ENCODE measurements at regions not wholly inside any gene's neighbourhood (a gene's known extent, or its start where the extent isn't known, plus 50 kb on each side); places are given as distances from the start of the nearest gene placed in this dataset.

DNA sequence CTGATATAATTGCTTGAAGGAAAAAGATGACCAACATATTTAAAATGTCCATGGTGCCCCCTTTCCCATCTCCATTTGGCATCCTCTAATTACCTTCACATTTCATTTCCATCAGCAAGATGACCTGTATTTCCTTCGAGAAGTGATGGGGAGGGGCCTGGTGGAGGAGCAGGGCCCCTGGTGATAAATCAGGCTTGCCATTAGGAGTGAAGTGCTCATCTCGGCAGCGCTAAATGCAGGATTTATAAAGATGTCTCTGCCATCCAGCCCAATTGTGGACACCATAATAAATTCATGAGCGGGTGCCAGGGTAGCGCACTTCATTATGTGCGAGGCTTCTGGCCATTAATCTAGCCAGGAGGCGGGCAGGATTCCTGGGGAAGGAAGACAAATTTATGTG, 101.5 kb upstream of the IRX6 start:
- no peaks in the 10 kb centered on the region for H3K9me1 ChIP-seq (ENCODE audit: control insufficient read depth, insufficient read depth, low read length)
- H3K36me3 ChIP-seq (ENCODE audit: control insufficient read depth, insufficient read depth, low read length), result no peaks in the 10 kb centered on the region
- H3K4me2 ChIP-seq (ENCODE audit: insufficient read depth, low read length), result no peak overlapping the region
- no peak overlapping the region for H3K27ac ChIP-seq (ENCODE audit: extremely low read depth, low read depth, low read length)
- no peaks in the 10 kb centered on the region; the same call in 1 of the 2 replicates for H4K20me1 ChIP-seq (replicated peaks; ENCODE audit: control insufficient read depth, insufficient read depth, low read length)
- H3K4me1 ChIP-seq (replicated peaks in 1 of 2; ENCODE audit: control insufficient read depth in 2 of 2, insufficient read depth in 2 of 2, low read length in 2 of 2), result no peaks in the 10 kb centered on the region
- CTCF ChIA-PET (ENCODE audit: low intra/inter-chr PET ratio), result no interaction called here
- TF ChIP-seq POLR2B (IDR thresholded peaks at IDR 0.05; ENCODE audit: low read depth, partially characterized antibody) (no peak), ZKSCAN8 (CRISPR knock-in tag; IDR thresholded peaks at IDR 0.05) (no peak), SP1 (CRISPR knock-in tag; IDR thresholded peaks at IDR 0.05) (no peak), BCOR (IDR thresholded peaks at IDR 0.05) (no peak), ZBED1 (IDR thresholded peaks at IDR 0.05) (no peak), CREB5 (CRISPR knock-in tag; IDR thresholded peaks at IDR 0.05) (no peak), NFIX (CRISPR knock-in tag; IDR thresholded peaks at IDR 0.05; ENCODE audit: low read depth) (no peak), CHAMP1 (IDR thresholded peaks at IDR 0.05) (no peak), HDGF (IDR thresholded peaks at IDR 0.05) (no peak), EWSR1 (IDR thresholded peaks at IDR 0.05; ENCODE audit: borderline replicate concordance, low read depth, partially characterized antibody) (no peak), IRF2 (CRISPR knock-in tag; IDR thresholded peaks at IDR 0.05) (no peak), ZNF274 (IDR thresholded peaks at IDR 0.05; ENCODE audit: borderline replicate concordance, low read depth, low read length) (no peak), ZNF197 (CRISPR knock-in tag; IDR thresholded peaks at IDR 0.05; ENCODE audit: low read depth) (no peak), EP300 (IDR thresholded peaks at IDR 0.05; ENCODE audit: low read length) (no peak), GMEB1 (CRISPR knock-in tag; IDR thresholded peaks at IDR 0.05) (no peak), PHF20 (IDR thresholded peaks at IDR 0.05; ENCODE audit: partially characterized antibody) (no peak), DDX20 (tag; IDR thresholded peaks at IDR 0.05; ENCODE audit: low read depth) (no peak)
- H3K79me2 ChIP-seq (ENCODE audit: control insufficient read depth, insufficient read depth, low read length), result no peaks in the 10 kb centered on the region
- 2% methylated on average over 6 of the region's 7 CpGs for WGBS (ENCODE audit: insufficient coverage, low coverage, missing lambda C conversion rate)
- no TSS peak for BruUV-seq (replicated peaks)
- POLR2A ChIA-PET, result no interaction called here
- DNase-seq (ENCODE audit: extremely low read depth in 1 of 4, low spot score in 3 of 4), result no peak
- no peak for FAIRE-seq
- no peaks in the 10 kb centered on the region for H3K9me3 ChIP-seq (replicated peaks; ENCODE audit: control insufficient read depth, insufficient read depth, low read depth, low read length)
- ATAC-seq, result no peak
- H3K4me3 ChIP-seq, result no peak overlapping the region
- H3K27me3 ChIP-seq (ENCODE audit: control insufficient read depth in 2 of 2, insufficient read depth in 2 of 2, low read length in 2 of 2), result no peaks in the 10 kb centered on the region; a peak in 2 of 5 replicates
- H3K9ac ChIP-seq (ENCODE audit: insufficient read depth in 1 of 2, low read depth in 2 of 2, low read length in 2 of 2), result no peak overlapping the region
- intact Hi-C loops (cut with micrococcal nuclease), result no loop called here
- H2AFZ ChIP-seq (ENCODE audit: low read depth, low read length), result no peak overlapping the region
- in situ Hi-C loops (cut with MboI), result no loop called here

Measured in K562 (cell line).